ENCODE measurements at regions not wholly inside any gene's neighbourhood (a gene's known extent, or its start where the extent isn't known, plus 50 kb on each side); places are given as distances from the start of the nearest gene placed in this dataset.
A peak's percentile ranks its signal among the peaks of the same experiment; 100 is the strongest.

GRCh38 chr2:63658176-63658968 is 69.6 kb downstream of the MDH1 start:
- peak in 1 of 6 donors; percentile 25 for DNase-seq (ENCODE audit: low read depth in 4 of 6, low spot score in 6 of 6)
- no peak overlapping the region for H3K27ac ChIP-seq (ENCODE audit: low read depth, low read length)
- WGBS (ENCODE audit: insufficient coverage): 38% methylated on average over 1 of the region's 3 CpGs

GRCh38 chr2:63660060-63660459 is 71.3 kb downstream of the MDH1 start:
- no peaks in the 10 kb centered on the region for H3K9me3 ChIP-seq (ENCODE audit: control insufficient read depth, insufficient read depth, low read length)
- H3K27ac ChIP-seq (ENCODE audit: low read depth, low read length): no peak overlapping the region
- H3K4me1 ChIP-seq (ENCODE audit: control insufficient read depth, insufficient read depth, low read length): no peaks in the 10 kb centered on the region
- H3K27me3 ChIP-seq (ENCODE audit: control insufficient read depth, insufficient read depth, low read length): no peaks in the 10 kb centered on the region
- no peak for DNase-seq (ENCODE audit: low read depth in 4 of 6, low spot score in 6 of 6)
- H3K36me3 ChIP-seq (ENCODE audit: control insufficient read depth, insufficient read depth, low read length): no peaks in the 10 kb centered on the region
- no peak overlapping the region for H3K4me3 ChIP-seq (ENCODE audit: low read depth, low read length)

More at GRCh38 chr2:63658176-63658968, 69.6 kb downstream of the MDH1 start:
- H3K4me1 ChIP-seq (ENCODE audit: control insufficient read depth, insufficient read depth, low read length): no peaks in the 10 kb centered on the region
- H3K27me3 ChIP-seq (ENCODE audit: control insufficient read depth, insufficient read depth, low read length): no peaks in the 10 kb centered on the region
- no peak overlapping the region for H3K4me3 ChIP-seq (ENCODE audit: low read depth, low read length)
- no peaks in the 10 kb centered on the region for H3K9me3 ChIP-seq (ENCODE audit: control insufficient read depth, insufficient read depth, low read length)
- H3K36me3 ChIP-seq (ENCODE audit: control insufficient read depth, insufficient read depth, low read length): no peaks in the 10 kb centered on the region

- DNase-seq (ENCODE audit: low read depth in 4 of 6, low spot score in 6 of 6): peak in 1 of 6 donors; percentile 5
- no peak overlapping the region for H3K4me3 ChIP-seq (ENCODE audit: low read depth, low read length)
- no peaks in the 10 kb centered on the region for H3K4me1 ChIP-seq (ENCODE audit: control insufficient read depth, insufficient read depth, low read length)
- no peaks in the 10 kb centered on the region for H3K27me3 ChIP-seq (ENCODE audit: control insufficient read depth, insufficient read depth, low read length)
- H3K36me3 ChIP-seq (ENCODE audit: control insufficient read depth, insufficient read depth, low read length): no peaks in the 10 kb centered on the region
- no peaks in the 10 kb centered on the region for H3K9me3 ChIP-seq (ENCODE audit: control insufficient read depth, insufficient read depth, low read length)
- H3K27ac ChIP-seq (ENCODE audit: low read depth, low read length): no peak overlapping the region
Measured at GRCh38 chr2:63661076-63661475, 72.3 kb downstream of the MDH1 start.

- H3K4me3 ChIP-seq (ENCODE audit: low read depth, low read length): no peak overlapping the region
- H3K4me1 ChIP-seq (ENCODE audit: control insufficient read depth, insufficient read depth, low read length): no peaks in the 10 kb centered on the region
- H3K9me3 ChIP-seq (ENCODE audit: control insufficient read depth, insufficient read depth, low read length): no peaks in the 10 kb centered on the region
- 71% methylated on average over 1 of the region's 3 CpGs for WGBS (ENCODE audit: insufficient coverage)
- H3K27ac ChIP-seq (ENCODE audit: low read depth, low read length): no peak overlapping the region
- DNase-seq (ENCODE audit: low read depth in 4 of 6, low spot score in 6 of 6): no peak
- H3K27me3 ChIP-seq (ENCODE audit: control insufficient read depth, insufficient read depth, low read length): no peaks in the 10 kb centered on the region
- H3K36me3 ChIP-seq (ENCODE audit: control insufficient read depth, insufficient read depth, low read length): no peaks in the 10 kb centered on the region
Measured at GRCh38 chr2:63662028-63662804, 73.5 kb downstream of the MDH1 start.

GRCh38 chr2:63663013-63663864 is 74.5 kb downstream of the MDH1 start:
- H3K27me3 ChIP-seq (ENCODE audit: control insufficient read depth, insufficient read depth, low read length): no peaks in the 10 kb centered on the region
- no peaks in the 10 kb centered on the region for H3K9me3 ChIP-seq (ENCODE audit: control insufficient read depth, insufficient read depth, low read length)
- no peaks in the 10 kb centered on the region for H3K36me3 ChIP-seq (ENCODE audit: control insufficient read depth, insufficient read depth, low read length)
- no peak overlapping the region for H3K4me3 ChIP-seq (ENCODE audit: low read depth, low read length)
- H3K4me1 ChIP-seq (ENCODE audit: control insufficient read depth, insufficient read depth, low read length): no peaks in the 10 kb centered on the region
- WGBS (ENCODE audit: insufficient coverage): 67% methylated on average over 1 of the region's 3 CpGs
- no peak for DNase-seq (ENCODE audit: low read depth in 4 of 6, low spot score in 6 of 6)
- H3K27ac ChIP-seq (ENCODE audit: low read depth, low read length): no peak overlapping the region

GRCh38 chr2:63665091-63665490 is 76.3 kb downstream of the MDH1 start:
- no peak overlapping the region for H3K4me3 ChIP-seq (ENCODE audit: low read depth, low read length)
- no peaks in the 10 kb centered on the region for H3K36me3 ChIP-seq (ENCODE audit: control insufficient read depth, insufficient read depth, low read length)
- H3K9me3 ChIP-seq (ENCODE audit: control insufficient read depth, insufficient read depth, low read length): no peaks in the 10 kb centered on the region
- H3K27ac ChIP-seq (ENCODE audit: low read depth, low read length): no peak overlapping the region
- H3K4me1 ChIP-seq (ENCODE audit: control insufficient read depth, insufficient read depth, low read length): no peaks in the 10 kb centered on the region
- no peak for DNase-seq (ENCODE audit: low read depth in 4 of 6, low spot score in 6 of 6)
- WGBS (ENCODE audit: insufficient coverage): 88% methylated on average over 1 of the region's 2 CpGs
- no peaks in the 10 kb centered on the region for H3K27me3 ChIP-seq (ENCODE audit: control insufficient read depth, insufficient read depth, low read length)

GRCh38 chr2:63665846-63666475 is 77.2 kb downstream of the MDH1 start:
- Histone ChIP-seq H3K36me3 (ENCODE audit: control insufficient read depth, insufficient read depth, low read length) (no peaks in the 10 kb centered on the region), H3K27me3 (ENCODE audit: control insufficient read depth, insufficient read depth, low read length) (no peaks in the 10 kb centered on the region), H3K9me3 (ENCODE audit: control insufficient read depth, insufficient read depth, low read length) (no peaks in the 10 kb centered on the region), H3K4me1 (ENCODE audit: control insufficient read depth, insufficient read depth, low read length) (no peaks in the 10 kb centered on the region), H3K4me3 (ENCODE audit: low read depth, low read length) (no peak overlapping the region), H3K27ac (ENCODE audit: low read depth, low read length) (peak overlapping the region; percentile 19)
- peak in 2 of 6 donors; percentile 3 to 29 for DNase-seq (ENCODE audit: low read depth in 4 of 6, low spot score in 6 of 6)
- WGBS (ENCODE audit: insufficient coverage): no CpG with 5 or more reads among the region's 2 CpGs

DNA sequence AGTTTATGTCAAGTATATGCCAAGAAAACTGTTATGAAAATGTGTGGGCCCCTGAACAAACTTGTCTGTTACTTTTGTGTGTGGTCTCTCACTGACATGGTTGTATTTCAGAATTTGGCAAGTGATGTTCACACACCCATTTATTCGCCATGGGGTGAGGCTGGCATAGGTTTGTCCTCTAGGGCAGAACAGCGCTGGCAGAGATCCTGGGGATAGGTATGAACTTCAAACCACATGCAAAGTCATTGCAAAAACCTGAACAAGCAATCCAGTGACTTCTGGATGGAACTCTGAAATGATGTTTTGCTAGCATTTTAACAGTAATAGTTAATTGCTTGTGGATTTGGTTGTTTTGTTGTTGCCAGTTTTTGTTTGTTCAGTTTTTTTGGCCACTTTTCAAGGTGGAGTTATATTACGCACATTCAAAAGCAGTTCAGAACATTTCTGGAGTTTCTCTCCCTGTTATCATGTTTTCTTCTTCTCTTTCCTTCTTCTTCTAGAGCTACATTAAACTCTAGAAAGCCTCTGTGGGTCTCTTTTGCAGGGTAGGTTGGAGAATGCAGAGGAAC is 78.5 kb downstream of the MDH1 start:
- Histone ChIP-seq H3K9me3 (ENCODE audit: control insufficient read depth, insufficient read depth, low read length) (no peaks in the 10 kb centered on the region), H3K27ac (ENCODE audit: low read depth, low read length) (no peak overlapping the region), H3K4me3 (ENCODE audit: low read depth, low read length) (no peak overlapping the region), H3K27me3 (ENCODE audit: control insufficient read depth, insufficient read depth, low read length) (no peaks in the 10 kb centered on the region), H3K36me3 (ENCODE audit: control insufficient read depth, insufficient read depth, low read length) (no peaks in the 10 kb centered on the region), H3K4me1 (ENCODE audit: control insufficient read depth, insufficient read depth, low read length) (no peaks in the 10 kb centered on the region)
- no peak for DNase-seq (ENCODE audit: low read depth in 4 of 6, low spot score in 6 of 6)
- WGBS (ENCODE audit: insufficient coverage): 90% methylated on average over 2 of the region's 3 CpGs

DNA sequence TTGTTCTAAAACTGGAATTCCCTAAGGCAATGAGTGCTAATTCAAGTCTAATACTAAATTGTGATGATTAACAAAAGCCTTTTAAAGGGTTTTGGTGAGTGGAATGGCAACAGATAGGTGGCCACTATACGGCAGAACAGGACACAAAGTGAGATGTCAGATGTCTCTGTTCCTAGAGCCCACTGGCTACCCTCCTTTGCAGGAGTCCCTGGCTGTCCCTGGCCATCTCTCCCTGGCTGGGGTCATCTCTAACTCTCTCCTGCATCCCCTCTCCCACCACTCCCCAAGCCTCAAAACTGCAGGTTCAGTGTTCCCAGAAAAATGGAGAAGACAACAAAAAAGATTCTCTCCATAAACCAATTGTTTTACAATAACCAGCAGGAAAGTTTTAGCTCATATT is 79.2 kb downstream of the MDH1 start:
- Histone ChIP-seq H3K27ac (ENCODE audit: low read depth, low read length) (no peak overlapping the region), H3K4me1 (ENCODE audit: control insufficient read depth, insufficient read depth, low read length) (no peaks in the 10 kb centered on the region), H3K9me3 (ENCODE audit: control insufficient read depth, insufficient read depth, low read length) (no peaks in the 10 kb centered on the region), H3K27me3 (ENCODE audit: control insufficient read depth, insufficient read depth, low read length) (no peaks in the 10 kb centered on the region), H3K4me3 (ENCODE audit: low read depth, low read length) (no peak overlapping the region), H3K36me3 (ENCODE audit: control insufficient read depth, insufficient read depth, low read length) (no peaks in the 10 kb centered on the region)
- no peak for DNase-seq (ENCODE audit: low read depth in 4 of 6, low spot score in 6 of 6)
- WGBS (ENCODE audit: insufficient coverage): 40% methylated on average over 1 of the region's 1 CpG
